ENCODE measurements at regions not wholly inside any gene's neighbourhood (a gene's known extent, or its start where the extent isn't known, plus 50 kb on each side); places are given as distances from the start of the nearest gene placed in this dataset.

DNA sequence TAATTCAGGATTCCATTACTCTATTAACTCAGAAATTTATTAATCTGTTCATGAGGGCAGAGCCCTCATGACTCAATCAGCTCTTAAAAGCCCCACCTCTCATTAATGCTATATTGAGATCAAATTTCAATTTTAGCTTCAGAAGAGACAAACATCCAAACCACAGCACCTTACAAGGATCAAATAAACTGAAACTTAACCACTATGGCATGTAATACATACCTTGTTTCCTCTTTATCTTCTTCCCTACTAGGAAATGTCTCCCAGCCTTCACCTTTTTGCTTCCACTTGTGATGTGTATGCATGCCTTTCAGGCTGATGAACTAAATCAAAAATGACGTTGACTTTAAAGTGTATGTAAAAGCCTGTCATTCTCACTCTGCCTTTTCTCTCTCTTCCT, 2121.3 kb downstream of the NCAM2 start:
- no peak overlapping the region for H2BK12ac ChIP-seq (ENCODE audit: low read depth, low read length)
- POLR2A ChIA-PET (ENCODE audit: partially characterized antibody), result no interaction called here
- H3K9ac ChIP-seq (replicated peaks in 1 of 4; ENCODE audit: extremely low read depth in 1 of 4, low read depth in 3 of 4, low read length in 3 of 4), result no peak overlapping the region
- WGBS, 2 experiments (ENCODE audit: extremely low coverage in 1 of 2, insufficient coverage in 1 of 2, insufficient read length in 1 of 2, insufficient replicate concordance in 2 of 2, low coverage in 1 of 2, low lambda C conversion rate in 2 of 2, missing lambda C conversion rate in 1 of 2), result 88% methylated on average over 1 of the region's 1 CpG; no CpG with 5 or more reads in 1 of the 2 experiments
- H3K27me3 ChIP-seq (replicated peaks in 1 of 4; ENCODE audit: control insufficient read depth in 3 of 4, extremely low read depth in 1 of 4, insufficient read depth in 3 of 4, low read length in 3 of 4), result no peaks in the 10 kb centered on the region
- H4K8ac ChIP-seq (ENCODE audit: extremely low read depth, insufficient read depth, low read length), result no peak overlapping the region
- H3K4me2 ChIP-seq (ENCODE audit: insufficient read depth in 1 of 2, low read depth in 2 of 2, low read length in 2 of 2), result no peak overlapping the region
- no peak overlapping the region for H4K5ac ChIP-seq (ENCODE audit: insufficient read length, low read depth, low read length)
- no peaks in the 10 kb centered on the region for H3K36me3 ChIP-seq (ENCODE audit: control insufficient read depth in 2 of 4, insufficient read depth in 4 of 4, low read length in 3 of 4)
- H2AK5ac ChIP-seq (ENCODE audit: low read depth, low read length), result no peak overlapping the region
- H3K27ac ChIP-seq (ENCODE audit: low read depth, low read length), result no peak overlapping the region
- H4K20me1 ChIP-seq (replicated peaks in 1 of 2; ENCODE audit: control insufficient read depth in 1 of 2, insufficient read depth in 2 of 2, low read length in 2 of 2), result no peaks in the 10 kb centered on the region
- DNase-seq (ENCODE audit: low read depth in 1 of 2, low spot score in 2 of 2), result no peak
- CTCF ChIA-PET (ENCODE audit: partially characterized antibody), result interaction anchor here (0.7 kb wide), 1 partner anchor 8 kb away, joined by 3 read pairs; no protein-coding TSS in a partner anchor
- no peak overlapping the region for H3K14ac ChIP-seq (ENCODE audit: insufficient read length)
- no peak overlapping the region for H3K4ac ChIP-seq (replicated peaks; ENCODE audit: insufficient read length, low read depth, low read length)
- H3K56ac ChIP-seq (replicated peaks; ENCODE audit: insufficient read length, low read depth, low read length), result no peak overlapping the region
- H3K18ac ChIP-seq (ENCODE audit: extremely low read depth, low read length), result no peak overlapping the region
- no peak overlapping the region for H2BK5ac ChIP-seq (ENCODE audit: low read depth, low read length)
- no peaks in the 10 kb centered on the region for H3K79me1 ChIP-seq (ENCODE audit: low read depth, low read length)
- H3K79me2 ChIP-seq (ENCODE audit: control insufficient read depth in 1 of 2, insufficient read depth in 2 of 2, low read length in 2 of 2), result no peaks in the 10 kb centered on the region
- H3K23me2 ChIP-seq (ENCODE audit: low read depth, low read length), result no peaks in the 10 kb centered on the region
- no peak overlapping the region for H4K91ac ChIP-seq (replicated peaks; ENCODE audit: insufficient read length, low read length)
- no peak overlapping the region for H2AFZ ChIP-seq (ENCODE audit: low read length)
- H3K4me3 ChIP-seq (ENCODE audit: extremely low read depth in 1 of 4, insufficient read depth in 2 of 4, low read depth in 3 of 4, low read length in 4 of 4), result no peak overlapping the region
- TF ChIP-seq KDM1A (IDR thresholded peaks at IDR 0.05; ENCODE audit: borderline replicate concordance, low read length) (no peak), HDAC2 (IDR thresholded peaks at IDR 0.05; ENCODE audit: borderline replicate concordance in 1 of 2, low read depth in 2 of 2, low read length in 2 of 2) (no peak)
- FAIRE-seq, result no peak
- H2BK20ac ChIP-seq (ENCODE audit: low read length), result no peak overlapping the region
- H3K23ac ChIP-seq (ENCODE audit: insufficient read length), result no peak overlapping the region
- no peaks in the 10 kb centered on the region for H3K4me1 ChIP-seq (replicated peaks in 1 of 4; ENCODE audit: control insufficient read depth in 3 of 4, insufficient read depth in 4 of 4, low read length in 3 of 4)
- no peak overlapping the region for H2BK120ac ChIP-seq (replicated peaks; ENCODE audit: low read depth, low read length)
- no peak overlapping the region for H2BK15ac ChIP-seq (ENCODE audit: low read length)
- H3K9me3 ChIP-seq (ENCODE audit: insufficient read depth in 2 of 2, low read depth in 1 of 2, low read length in 1 of 2), result no peaks in the 10 kb centered on the region

Data from H1 (cell line).